OCI-LY7 (cell line): ENCODE measurements at regions not wholly inside any gene's neighbourhood (a gene's known extent, or its start where the extent isn't known, plus 50 kb on each side); places are given as distances from the start of the nearest gene placed in this dataset.

Source experiments
- BruUV-seq: library from RNA; stranded (reverse); fragments of 400-500 nt; replicated peaks from 2 replicates; lab custom pipeline; 2021; lab: Mats Ljungman, UMichigan
- CTCF ChIA-PET: fragments of 300-600 bp; sonication (Branson Sonifier 250); formaldehyde crosslinking; loops from one replicate; lab custom pipeline; 2022; ENCODE audit warnings: antibody characterized with exemption; ENCODE audit not compliant: unreplicated experiment; lab: Charles Lee
- POLR2A ChIA-PET: fragments of 300-600 bp; sonication (Branson Sonifier 250); formaldehyde crosslinking; loops from one replicate; lab custom pipeline; 2022; ENCODE audit warnings: antibody characterized with exemption; lab: Charles Lee
- DNase-seq: peaks from one replicate; pipeline ENCODE4 v3.0.0-alpha.2; 2015; ENCODE audit warnings: low spot score
- H2AFZ ChIP-seq: fragments of 200-600 bp; sonication (generic), shearing (Covaris generic); 2 replicates; pipeline ENCODE4 v1.6.1; 2014; ENCODE audit warnings: mild to moderate bottlenecking, antibody characterized with exemption, low read length, moderate library complexity
- H3K27ac ChIP-seq: fragments of 200-600 bp; sonication (generic); 2 replicates; pipeline ENCODE4 v1.5.1; 2014; ENCODE audit warnings: mixed run types, low read depth, mild to moderate bottlenecking, moderate library complexity, low read length, inconsistent platforms; ENCODE audit not compliant: poor library complexity, severe bottlenecking
- H3K36me3 ChIP-seq: fragments of 200-600 bp; sonication (generic); 2 replicates; pipeline ENCODE4 v1.6.1; 2014; ENCODE audit warnings: mild to moderate bottlenecking, antibody characterized with exemption, low read length, moderate library complexity, mixed read lengths; ENCODE audit not compliant: insufficient read depth
- H3K4me1 ChIP-seq: fragments of 200-600 bp; sonication (generic); 2 replicates; pipeline ENCODE4 v1.5.1; 2014; ENCODE audit warnings: mild to moderate bottlenecking, low read length; ENCODE audit not compliant: insufficient read depth, poor library complexity, severe bottlenecking
- H3K4me2 ChIP-seq: fragments of 200-600 bp; sonication (generic); 2 replicates; pipeline ENCODE4 v1.6.1; 2014; ENCODE audit warnings: mild to moderate bottlenecking, low read length
- H3K4me3 ChIP-seq: fragments of 200-600 bp; sonication (generic); 2 replicates; pipeline ENCODE4 v1.5.1; 2014; ENCODE audit warnings: mild to moderate bottlenecking, low read depth, low read length; ENCODE audit not compliant: poor library complexity, severe bottlenecking
- H3K79me2 ChIP-seq: fragments of 200-600 bp; sonication (generic); 2 replicates; pipeline ENCODE4 v1.6.1; 2016; ENCODE audit warnings: low read depth, mild to moderate bottlenecking, low read length, moderate library complexity, mixed read lengths; ENCODE audit not compliant: insufficient read depth
- H3K9me2 ChIP-seq: fragments of 200-600 bp; sonication (generic); 2 replicates; pipeline ENCODE4 v1.6.1; 2016; ENCODE audit warnings: mild to moderate bottlenecking, low read length, mixed read lengths; ENCODE audit not compliant: insufficient read depth
- H3K9me3 ChIP-seq: fragments of 200-600 bp; sonication (generic); 2 replicates; pipeline ENCODE4 v1.6.1; 2014; ENCODE audit warnings: mild to moderate bottlenecking, mixed run types, low read length, mixed read lengths
- H4K20me1 ChIP-seq: fragments of 200-600 bp; sonication (generic); 2 replicates; pipeline ENCODE4 v1.6.1; 2014; ENCODE audit warnings: mild to moderate bottlenecking, antibody characterized with exemption, low read length, moderate library complexity, mixed read lengths; ENCODE audit not compliant: insufficient read depth
- CTCF ChIP-seq: fragments of 200-600 bp; sonication (generic); conservative IDR thresholded peaks from 2 replicates; pipeline ENCODE4 v1.5.1; 2014; ENCODE audit warnings: mild to moderate bottlenecking, antibody characterized with exemption, low read length, moderate library complexity, mixed read lengths
- EZH2phosphoT487 ChIP-seq: fragments of 200-600 bp; sonication (generic); IDR thresholded peaks from 2 replicates; pipeline ENCODE4 v1.6.1; 2018; ENCODE audit warnings: low read depth, borderline replicate concordance, mild to moderate bottlenecking, mixed run types, antibody characterized with exemption, low read length, moderate library complexity, mixed read lengths
- intact Hi-C: fragments of 100-400 bp; cut with micrococcal nuclease; formaldehyde crosslinking; loops from one replicate; pipeline ENCODE4 v1.10.0; 2022; ENCODE audit not compliant: unreplicated experiment

DNA sequence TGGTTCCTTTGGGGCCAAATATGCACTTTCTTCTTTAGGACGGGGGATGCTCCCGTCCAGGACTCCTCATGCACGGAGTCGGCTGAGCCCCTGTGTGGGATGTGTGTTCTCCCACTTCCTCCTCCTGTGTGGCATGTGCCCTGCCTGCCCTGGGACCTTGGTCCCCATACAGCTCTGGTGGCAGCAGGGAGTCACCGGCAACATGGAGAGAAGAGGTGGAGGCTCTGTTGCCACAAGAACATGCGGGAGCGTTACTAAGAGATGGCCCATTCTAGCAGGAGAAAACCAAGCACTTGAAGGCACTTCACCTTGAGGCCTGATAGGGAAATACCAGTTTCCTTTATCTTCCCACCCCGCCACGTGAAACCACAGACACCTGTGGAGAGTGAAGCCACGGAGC, 98.0 kb downstream of the DDX1 start:
- no peak overlapping the region for H3K27ac ChIP-seq
- no peak for TF ChIP-seq CTCF
- TF ChIP-seq EZH2phosphoT487: no peak

DNA sequence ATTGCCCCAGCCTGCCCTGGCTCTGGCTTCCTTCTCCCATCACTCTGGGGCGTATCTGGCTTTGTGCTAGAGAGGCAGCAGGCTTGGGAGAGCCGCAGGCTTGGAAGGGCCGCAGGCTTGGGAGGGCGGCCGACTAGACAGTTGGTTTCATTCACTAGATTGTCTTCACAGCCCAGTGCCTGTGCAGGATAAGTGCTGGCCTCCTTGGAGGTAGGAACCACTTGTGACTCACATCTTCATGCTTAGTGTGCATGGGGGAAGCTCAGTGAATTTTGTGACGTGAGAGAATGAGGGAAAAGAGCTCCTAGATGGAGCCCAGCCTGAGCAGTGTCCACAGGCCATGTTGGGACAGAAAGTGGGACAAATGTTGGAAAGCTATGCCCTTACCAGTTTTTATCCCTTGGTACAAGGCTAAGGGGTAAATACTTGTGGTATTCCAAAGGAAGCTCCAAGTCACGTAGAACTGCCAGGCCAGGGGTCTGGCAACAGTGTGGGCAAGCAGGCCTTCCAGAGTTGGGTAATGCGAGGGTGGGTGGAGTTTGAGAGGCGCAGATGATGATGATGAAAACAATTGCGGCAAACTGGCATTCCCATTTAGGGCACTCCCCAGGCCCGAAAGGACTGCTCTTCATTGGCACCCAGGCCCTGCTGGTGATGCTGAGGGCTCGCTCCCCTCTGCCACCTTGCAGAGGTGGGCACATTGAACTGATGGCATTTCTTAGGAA, 100.1 kb downstream of the DDX1 start:
- BruUV-seq: no TSS peak
- Histone ChIP-seq H3K4me3 (no peak overlapping the region), H3K79me2 (no peaks in the 10 kb centered on the region), H3K27ac (no peak overlapping the region), H3K4me2 (no peak overlapping the region), H3K9me3 (no peaks in the 10 kb centered on the region), H3K4me1 (no peaks in the 10 kb centered on the region), H3K9me2 (no peaks in the 10 kb centered on the region), H3K36me3 (no peaks in the 10 kb centered on the region), H4K20me1 (no peaks in the 10 kb centered on the region), H2AFZ (no peak overlapping the region)
- CTCF ChIA-PET: no interaction called here
- TF ChIP-seq EZH2phosphoT487: no peak
- no peak for TF ChIP-seq CTCF
- intact Hi-C loops: no loop called here
- DNase-seq: no peak
- POLR2A ChIA-PET: no interaction called here

More for the DNA sequence above, 98.0 kb downstream of the DDX1 start:
- H3K4me2 ChIP-seq: no peak overlapping the region
- no peak overlapping the region for H2AFZ ChIP-seq
- POLR2A ChIA-PET: no interaction called here
- H3K9me2 ChIP-seq: no peaks in the 10 kb centered on the region
- no peaks in the 10 kb centered on the region for H3K79me2 ChIP-seq
- H4K20me1 ChIP-seq: no peaks in the 10 kb centered on the region
- intact Hi-C loops: no loop called here
- H3K4me1 ChIP-seq: no peaks in the 10 kb centered on the region
- no peak overlapping the region for H3K4me3 ChIP-seq
- H3K36me3 ChIP-seq: no peaks in the 10 kb centered on the region
- H3K9me3 ChIP-seq: no peaks in the 10 kb centered on the region
- CTCF ChIA-PET: interaction anchor here (0.6 kb wide), 1 partner anchor 196 kb away, joined by 6 read pairs; no protein-coding TSS in a partner anchor
- no TSS peak for BruUV-seq
- DNase-seq: no peak
